ENCODE measurements at regions not wholly inside any gene's neighbourhood (a gene's known extent, or its start where the extent isn't known, plus 50 kb on each side); places are given as distances from the start of the nearest gene placed in this dataset.

GRCh38 chr14:98536256-98536655 is 735.7 kb downstream of the BCL11B start:
- Mint-ChIP-seq H3K4me1 (ENCODE audit: unreplicated experiment) (no peaks in the 10 kb centered on the region), H3K9me3 (ENCODE audit: unreplicated experiment) (no peaks in the 10 kb centered on the region), H3K36me3 (ENCODE audit: low read depth, unreplicated experiment) (no peaks in the 10 kb centered on the region), H3K27me3 (ENCODE audit: unreplicated experiment) (no peaks in the 10 kb centered on the region), H3K27ac (ENCODE audit: unreplicated experiment) (no peak overlapping the region), H3K4me3 (ENCODE audit: unreplicated experiment) (no peak overlapping the region)
- no peak for TF ChIP-seq CTCF (IDR thresholded peaks at IDR 0.05; ENCODE audit: unreplicated experiment)
- no peak for DNase-seq (ENCODE audit: low spot score)

- no peak for TF ChIP-seq CTCF (IDR thresholded peaks at IDR 0.05; ENCODE audit: unreplicated experiment)
- H3K36me3 Mint-ChIP-seq (ENCODE audit: low read depth, unreplicated experiment): no peaks in the 10 kb centered on the region
- H3K27ac Mint-ChIP-seq (ENCODE audit: unreplicated experiment): no peak overlapping the region
- H3K9me3 Mint-ChIP-seq (ENCODE audit: unreplicated experiment): no peaks in the 10 kb centered on the region
- DNase-seq (ENCODE audit: low spot score): no peak
- H3K4me3 Mint-ChIP-seq (ENCODE audit: unreplicated experiment): no peak overlapping the region
- no peaks in the 10 kb centered on the region for H3K4me1 Mint-ChIP-seq (ENCODE audit: unreplicated experiment)
- H3K27me3 Mint-ChIP-seq (ENCODE audit: unreplicated experiment): peaks cover 1% of the 10 kb centered on the region
These were observed 729.7 kb downstream of the BCL11B start for GRCh38 chr14:98542316-98542715.

- Mint-ChIP-seq H3K36me3 (ENCODE audit: low read depth, unreplicated experiment) (no peaks in the 10 kb centered on the region), H3K27ac (ENCODE audit: unreplicated experiment) (no peak overlapping the region), H3K4me1 (ENCODE audit: unreplicated experiment) (no peaks in the 10 kb centered on the region), H3K9me3 (ENCODE audit: unreplicated experiment) (no peaks in the 10 kb centered on the region), H3K27me3 (ENCODE audit: unreplicated experiment) (peaks cover 1% of the 10 kb centered on the region), H3K4me3 (ENCODE audit: unreplicated experiment) (no peak overlapping the region)
- no peak for DNase-seq (ENCODE audit: low spot score)
- TF ChIP-seq CTCF (IDR thresholded peaks at IDR 0.05; ENCODE audit: unreplicated experiment): no peak
These were observed 728.9 kb downstream of the BCL11B start for GRCh38 chr14:98543074-98543473.

DNA sequence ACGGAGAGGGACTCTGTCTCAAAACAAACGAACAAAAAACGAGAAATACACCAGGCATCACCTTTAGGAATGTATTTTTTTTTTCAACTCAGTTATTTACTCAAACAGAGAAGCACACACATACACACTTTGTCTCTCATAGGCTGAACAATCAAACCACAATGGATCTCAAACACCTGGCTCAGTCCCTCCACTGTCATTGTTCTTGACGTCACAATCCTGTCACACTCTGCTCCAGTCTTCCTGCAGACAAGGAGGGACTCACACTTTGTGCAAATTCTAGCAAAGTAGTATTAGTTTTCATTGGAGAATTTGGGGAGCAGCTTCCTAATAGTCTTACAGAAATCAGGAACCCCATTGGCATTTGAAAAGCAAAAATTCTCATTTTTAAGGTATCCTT is 727.8 kb downstream of the BCL11B start:
- Mint-ChIP-seq H3K36me3 (ENCODE audit: low read depth, unreplicated experiment) (no peaks in the 10 kb centered on the region), H3K27me3 (ENCODE audit: unreplicated experiment) (peaks cover 1% of the 10 kb centered on the region), H3K9me3 (ENCODE audit: unreplicated experiment) (no peaks in the 10 kb centered on the region), H3K4me1 (ENCODE audit: unreplicated experiment) (no peaks in the 10 kb centered on the region), H3K4me3 (ENCODE audit: unreplicated experiment) (no peak overlapping the region), H3K27ac (ENCODE audit: unreplicated experiment) (no peak overlapping the region)
- DNase-seq (ENCODE audit: low spot score): no peak
- no peak for TF ChIP-seq CTCF (IDR thresholded peaks at IDR 0.05; ENCODE audit: unreplicated experiment)

DNA sequence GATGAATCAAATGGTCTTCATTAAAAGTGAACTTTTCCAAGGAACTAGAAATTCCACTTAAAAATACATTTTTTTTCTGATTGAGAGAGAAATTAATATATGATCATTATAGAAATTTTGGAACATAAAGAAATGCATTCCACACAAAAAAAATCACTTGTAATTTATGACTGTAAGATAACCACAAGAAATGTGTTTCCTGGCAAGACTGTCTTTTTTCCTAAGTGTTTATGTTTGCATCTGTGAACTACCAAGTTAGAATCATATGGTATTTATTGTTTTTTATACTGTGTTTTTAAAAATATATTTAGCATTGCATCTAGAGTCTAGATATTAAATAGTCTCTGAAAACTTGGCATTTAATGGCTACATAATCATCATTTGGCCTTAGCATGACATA is 726.8 kb downstream of the BCL11B start:
- H3K36me3 Mint-ChIP-seq (ENCODE audit: low read depth, unreplicated experiment): no peaks in the 10 kb centered on the region
- H3K4me1 Mint-ChIP-seq (ENCODE audit: unreplicated experiment): no peaks in the 10 kb centered on the region
- no peak for TF ChIP-seq CTCF (IDR thresholded peaks at IDR 0.05; ENCODE audit: unreplicated experiment)
- H3K27ac Mint-ChIP-seq (ENCODE audit: unreplicated experiment): no peak overlapping the region
- no peak for DNase-seq (ENCODE audit: low spot score)
- H3K9me3 Mint-ChIP-seq (ENCODE audit: unreplicated experiment): no peaks in the 10 kb centered on the region
- H3K27me3 Mint-ChIP-seq (ENCODE audit: unreplicated experiment): peaks cover 1% of the 10 kb centered on the region
- no peak overlapping the region for H3K4me3 Mint-ChIP-seq (ENCODE audit: unreplicated experiment)
